ENCODE measurements at regions not wholly inside any gene's neighbourhood (a gene's known extent, or its start where the extent isn't known, plus 50 kb on each side); places are given as distances from the start of the nearest gene placed in this dataset.
"Not testable (repeated sequence)": the region's sequence is repeated elsewhere in the genome, so short reads cannot be mapped to it uniquely, and the experiment has no call there.

DNA sequence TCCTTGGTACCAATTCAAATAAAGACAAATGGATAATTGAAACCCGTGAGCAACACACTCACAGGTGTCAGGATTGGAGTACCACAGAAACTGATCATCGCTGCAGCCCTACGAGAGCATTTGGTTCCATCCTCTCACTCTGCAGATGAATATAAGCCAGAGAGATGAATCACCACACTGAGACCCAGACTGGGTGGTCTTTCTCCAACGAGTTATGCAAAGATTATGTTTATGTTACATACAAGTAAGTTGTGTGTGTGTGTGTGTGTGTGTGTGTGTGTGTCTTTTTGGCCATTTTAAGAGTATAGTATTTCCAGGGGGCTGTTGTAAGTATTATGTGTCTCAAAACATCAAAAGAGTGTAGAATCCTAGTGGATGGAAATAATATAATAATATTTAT is 329.5 kb upstream of the ZFP42 start:
- Histone ChIP-seq H3K36me3 (no peaks in the 10 kb centered on the region), H3K4me3 (no peak overlapping the region), H3K9me3 (no peaks in the 10 kb centered on the region), H3K4me1 (ENCODE audit: control insufficient read depth in 1 of 2, low read depth in 2 of 2) (peaks cover 0 to 7% of the 10 kb centered on the region in 2 donors), H3K27me3 (replicated peaks; ENCODE audit: insufficient read depth) (no peaks in the 10 kb centered on the region), H3K27ac (no peak overlapping the region)
- TF ChIP-seq, protein P1, sequence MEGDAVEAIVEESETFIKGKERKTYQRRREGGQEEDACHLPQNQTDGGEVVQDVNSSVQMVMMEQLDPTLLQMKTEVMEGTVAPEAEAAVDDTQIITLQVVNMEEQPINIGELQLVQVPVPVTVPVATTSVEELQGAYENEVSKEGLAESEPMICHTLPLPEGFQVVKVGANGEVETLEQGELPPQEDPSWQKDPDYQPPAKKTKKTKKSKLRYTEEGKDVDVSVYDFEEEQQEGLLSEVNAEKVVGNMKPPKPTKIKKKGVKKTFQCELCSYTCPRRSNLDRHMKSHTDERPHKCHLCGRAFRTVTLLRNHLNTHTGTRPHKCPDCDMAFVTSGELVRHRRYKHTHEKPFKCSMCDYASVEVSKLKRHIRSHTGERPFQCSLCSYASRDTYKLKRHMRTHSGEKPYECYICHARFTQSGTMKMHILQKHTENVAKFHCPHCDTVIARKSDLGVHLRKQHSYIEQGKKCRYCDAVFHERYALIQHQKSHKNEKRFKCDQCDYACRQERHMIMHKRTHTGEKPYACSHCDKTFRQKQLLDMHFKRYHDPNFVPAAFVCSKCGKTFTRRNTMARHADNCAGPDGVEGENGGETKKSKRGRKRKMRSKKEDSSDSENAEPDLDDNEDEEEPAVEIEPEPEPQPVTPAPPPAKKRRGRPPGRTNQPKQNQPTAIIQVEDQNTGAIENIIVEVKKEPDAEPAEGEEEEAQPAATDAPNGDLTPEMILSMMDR (IDR thresholded peaks at IDR 0.05): no peak
- no peak for ATAC-seq (ENCODE audit: insufficient number of reproducible peaks, low FRiP score, low read depth)
- no peak for DNase-seq (ENCODE audit: low spot score)

DNA sequence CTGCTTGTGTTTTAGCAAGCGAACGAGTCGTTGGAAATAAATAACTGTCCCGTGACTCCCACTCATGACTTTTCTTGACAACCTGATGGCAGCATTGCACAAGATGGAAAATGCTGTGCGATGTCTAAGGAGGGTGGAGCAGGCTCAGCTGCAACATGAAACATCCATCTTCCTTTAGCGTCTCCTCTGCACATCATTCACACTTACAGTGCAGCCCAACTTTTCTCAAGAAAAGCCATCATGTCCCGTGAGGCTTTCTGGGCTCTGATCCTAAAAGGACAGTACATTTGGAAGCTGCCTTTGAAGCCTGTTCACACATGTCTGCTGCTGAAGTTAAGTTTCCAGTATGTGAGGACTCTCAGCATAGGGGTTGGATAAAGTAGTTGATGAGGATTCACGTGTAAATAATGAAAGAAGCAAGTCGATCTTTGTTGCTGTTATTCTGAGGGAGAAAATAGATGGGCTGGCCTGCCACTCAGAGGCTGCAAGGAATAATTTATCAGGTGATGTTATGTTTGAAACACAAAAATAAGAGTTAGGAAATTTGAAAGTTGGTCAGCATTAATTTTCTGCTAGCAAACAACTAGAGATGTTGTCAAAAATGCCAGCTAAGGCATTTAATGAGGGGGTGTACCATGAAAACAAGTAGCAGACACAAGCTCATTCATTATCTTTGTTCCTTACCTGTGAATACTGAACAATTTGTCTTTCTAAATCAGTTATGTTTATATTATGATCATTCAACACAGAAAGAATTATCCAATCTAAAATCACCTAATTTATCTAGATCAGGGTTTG is 328.7 kb upstream of the ZFP42 start:
- no peaks in the 10 kb centered on the region for H3K36me3 ChIP-seq
- ATAC-seq (ENCODE audit: insufficient number of reproducible peaks, low FRiP score, low read depth) (no peak), DNase-seq (ENCODE audit: low spot score) (no peak)
- peaks cover 0 to 7% of the 10 kb centered on the region in 2 donors for H3K4me1 ChIP-seq (ENCODE audit: control insufficient read depth in 1 of 2, low read depth in 2 of 2)
- H3K9me3 ChIP-seq: no peaks in the 10 kb centered on the region
- H3K4me3 ChIP-seq: no peak overlapping the region
- TF ChIP-seq, protein P1 (IDR thresholded peaks at IDR 0.05): no peak
- no peak overlapping the region for H3K27ac ChIP-seq
- H3K27me3 ChIP-seq (replicated peaks; ENCODE audit: insufficient read depth): no peaks in the 10 kb centered on the region

DNA sequence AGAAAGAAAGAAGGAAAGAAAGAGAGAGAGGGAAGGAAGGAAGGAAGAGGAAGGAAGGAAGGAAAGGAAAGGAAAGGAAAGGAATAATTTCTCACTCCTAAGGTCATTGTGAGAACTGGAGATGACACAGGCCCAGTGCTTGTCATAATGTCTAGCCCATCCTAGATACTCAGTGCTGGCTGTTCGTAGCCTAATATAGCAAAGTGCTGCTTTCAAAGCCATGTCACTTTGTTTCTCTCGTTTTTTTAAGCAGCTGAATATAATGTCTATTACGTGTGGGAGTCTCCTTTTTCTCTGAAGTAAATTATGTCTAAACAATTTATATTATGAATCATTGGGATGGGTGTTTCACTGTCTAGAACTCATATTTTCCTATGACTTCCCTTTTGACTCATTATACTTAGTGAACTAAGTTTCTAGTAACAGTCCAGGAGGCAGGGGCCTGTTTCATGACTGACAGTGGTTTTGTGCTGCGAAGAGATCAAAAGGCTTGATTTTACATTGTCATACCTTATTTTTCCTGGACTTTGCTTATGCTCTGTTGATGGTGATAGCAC is 327.0 kb upstream of the ZFP42 start:
- H3K36me3 ChIP-seq: no peaks in the 10 kb centered on the region
- TF ChIP-seq, protein P1 (IDR thresholded peaks at IDR 0.05): no peak
- no peak for DNase-seq (ENCODE audit: low spot score)
- peaks cover 0 to 7% of the 10 kb centered on the region in 2 donors for H3K4me1 ChIP-seq (ENCODE audit: control insufficient read depth in 1 of 2, low read depth in 2 of 2)
- H3K4me3 ChIP-seq: no peak overlapping the region
- H3K27me3 ChIP-seq (replicated peaks; ENCODE audit: insufficient read depth): no peaks in the 10 kb centered on the region
- no peak for ATAC-seq (ENCODE audit: insufficient number of reproducible peaks, low FRiP score, low read depth)
- H3K27ac ChIP-seq: no peak overlapping the region
- no peaks in the 10 kb centered on the region for H3K9me3 ChIP-seq

DNA sequence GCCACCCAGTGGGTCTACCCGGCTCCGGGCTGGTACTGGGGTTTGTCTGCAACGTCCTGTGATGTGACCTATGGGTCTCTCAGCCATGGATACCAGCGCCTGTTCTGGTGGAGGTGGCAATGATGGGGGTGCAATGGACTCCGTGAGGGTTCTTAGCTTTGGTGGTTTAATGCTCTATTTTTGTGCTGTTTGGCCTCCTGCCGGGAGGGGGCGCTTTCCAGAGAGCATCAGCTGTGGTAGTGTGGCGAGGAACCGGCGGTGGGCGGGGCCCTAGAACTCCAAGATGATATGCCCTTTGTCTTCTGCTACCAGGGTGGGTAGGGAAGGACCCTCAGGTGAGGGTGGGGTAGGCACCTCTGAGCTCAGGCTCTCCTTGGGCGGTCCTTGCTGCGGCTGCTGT is 324.1 kb upstream of the ZFP42 start:
- not testable (repeated sequence) for ATAC-seq (ENCODE audit: insufficient number of reproducible peaks, low FRiP score, low read depth); H3K4me3 ChIP-seq; H3K27ac ChIP-seq; H3K36me3 ChIP-seq; H3K4me1 ChIP-seq (ENCODE audit: control insufficient read depth in 1 of 2, low read depth in 2 of 2); H3K27me3 ChIP-seq (replicated peaks; ENCODE audit: insufficient read depth); DNase-seq (ENCODE audit: low spot score); H3K9me3 ChIP-seq

DNA sequence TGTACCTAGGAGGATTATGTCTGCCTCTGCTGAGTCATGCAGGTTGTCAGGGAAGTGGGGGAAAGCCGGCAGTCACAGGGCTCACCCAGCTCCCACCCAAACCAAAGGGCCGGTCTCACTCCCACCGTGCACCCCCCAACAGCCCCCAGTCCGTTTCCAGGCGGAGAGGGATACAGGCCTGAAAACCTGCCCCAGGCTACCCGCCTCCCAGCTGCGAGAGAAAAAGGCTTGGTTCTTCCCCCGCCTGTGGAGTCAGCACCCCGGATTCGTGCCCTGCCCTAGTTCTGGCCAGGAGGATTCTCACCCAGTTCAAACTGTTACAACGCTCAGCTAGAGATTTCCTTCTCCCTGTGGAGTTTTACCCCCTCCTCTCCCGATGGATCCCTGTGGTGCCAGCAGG is 323.6 kb upstream of the ZFP42 start:
- H3K4me3 ChIP-seq; H3K27ac ChIP-seq; H3K27me3 ChIP-seq (replicated peaks; ENCODE audit: insufficient read depth); H3K4me1 ChIP-seq (ENCODE audit: control insufficient read depth in 1 of 2, low read depth in 2 of 2); ATAC-seq (ENCODE audit: insufficient number of reproducible peaks, low FRiP score, low read depth); H3K36me3 ChIP-seq; DNase-seq (ENCODE audit: low spot score); H3K9me3 ChIP-seq: not testable (repeated sequence)

DNA sequence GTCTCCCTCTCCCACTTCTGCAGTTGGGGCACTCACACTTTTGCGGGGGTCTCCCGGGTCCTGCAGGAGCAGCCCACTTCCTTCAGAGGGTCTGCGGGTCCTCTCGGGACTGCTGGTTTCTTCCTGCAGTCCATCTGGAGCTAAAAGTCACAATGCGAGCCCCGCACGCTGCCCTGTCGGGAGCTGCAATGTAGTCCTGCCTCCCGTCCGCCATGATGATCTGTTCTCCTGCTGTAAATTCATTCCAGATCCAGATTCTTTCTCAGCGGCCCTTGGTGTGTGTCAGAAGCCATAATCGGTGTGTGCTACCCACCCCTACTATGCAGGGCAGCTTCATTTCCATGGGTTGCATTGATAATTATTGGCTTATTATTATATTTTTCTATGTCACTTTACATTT is 323.0 kb upstream of the ZFP42 start:
- H3K4me1 ChIP-seq (ENCODE audit: control insufficient read depth in 1 of 2, low read depth in 2 of 2); DNase-seq (ENCODE audit: low spot score); H3K4me3 ChIP-seq; H3K9me3 ChIP-seq; ATAC-seq (ENCODE audit: insufficient number of reproducible peaks, low FRiP score, low read depth); H3K27ac ChIP-seq; H3K36me3 ChIP-seq; H3K27me3 ChIP-seq (replicated peaks; ENCODE audit: insufficient read depth): not testable (repeated sequence)

Measured in thoracic aorta (tissue), 2 donors.